ENCODE measurements at regions not wholly inside any gene's neighbourhood (a gene's known extent, or its start where the extent isn't known, plus 50 kb on each side); places are given as distances from the start of the nearest gene placed in this dataset.

- peaks cover 10% of the 10 kb centered on the region for H3K4me1 ChIP-seq (ENCODE audit: insufficient read depth, low read length, severe bottlenecking)
- H3K4me3 ChIP-seq (ENCODE audit: low read depth, low read length, poor library complexity, severe bottlenecking), result no peak overlapping the region
- no peaks in the 10 kb centered on the region for H3K79me2 ChIP-seq (ENCODE audit: insufficient read depth, low read length)
- H3F3A ChIP-seq (ENCODE audit: insufficient read depth, low read length), result no peaks in the 10 kb centered on the region; the same call in 1 of the 2 replicates
- no peaks in the 10 kb centered on the region for H4K20me1 ChIP-seq (ENCODE audit: insufficient read depth, low read length)
- peak overlapping the region; percentile 34; the same call in 1 of the 2 replicates for H3K4me2 ChIP-seq (ENCODE audit: low read length)
- H2AFZ ChIP-seq (ENCODE audit: low read length), result no peak overlapping the region
- TF ChIP-seq CTCF (IDR thresholded peaks at IDR 0.05; ENCODE audit: low read length), result no peak
- H3K9me2 ChIP-seq (ENCODE audit: low read depth, low read length), result no peaks in the 10 kb centered on the region
- no peak overlapping the region for H3K9ac ChIP-seq (ENCODE audit: low read length)
- no peaks in the 10 kb centered on the region for H3K9me3 ChIP-seq (ENCODE audit: low read length)
- H3K27me3 ChIP-seq (ENCODE audit: insufficient read depth, low read length), result no peaks in the 10 kb centered on the region
- no peaks in the 10 kb centered on the region for H3K36me3 ChIP-seq (ENCODE audit: insufficient read depth, low read length)
- no peak overlapping the region for H3K27ac ChIP-seq (ENCODE audit: low read depth, low read length, poor library complexity, severe bottlenecking)
These were observed 51.4 kb upstream of the TMTC2 start for GRCh38 chr12:82635263-82635662.

All from OCI-LY1 (cell line).